OCI-LY3 (cell line): ENCODE measurements at regions not wholly inside any gene's neighbourhood (a gene's known extent, or its start where the extent isn't known, plus 50 kb on each side); places are given as distances from the start of the nearest gene placed in this dataset.
"Not testable (repeated sequence)": the region's sequence is repeated elsewhere in the genome, so short reads cannot be mapped to it uniquely, and the experiment has no call there.

Source experiments
- CTCF ChIP-seq: fragments of 200-600, 300-600 bp; sonication (generic); IDR thresholded peaks from 2 replicates; pipeline ENCODE4 v1.5.1; 2014; ENCODE audit warnings: antibody characterized with exemption, low read length, low read depth
- EZH2phosphoT487 ChIP-seq: fragments of 200-600 bp; shearing (Covaris generic); IDR thresholded peaks from 2 replicates; pipeline ENCODE4 v1.6.1; 2018; ENCODE audit warnings: antibody characterized with exemption, mixed run types, low read depth

- TF ChIP-seq CTCF, EZH2phosphoT487: not testable (repeated sequence)
These were observed 66.4 kb upstream of the SLC66A3 start for GRCh38 chr2:11088821-11089220.
